Tibial nerve (tissue), 4 donors: ENCODE measurements at regions not wholly inside any gene's neighbourhood (a gene's known extent, or its start where the extent isn't known, plus 50 kb on each side); places are given as distances from the start of the nearest gene placed in this dataset.

Experiments
- DNase-seq, 2 donors: peaks; one replicate each; pipeline ENCODE4 v3.0.0-alpha.2; 2019; ENCODE audit warnings: low spot score in 2 of 2
- H3K27ac ChIP-seq, 4 donors: fragments of 200-600 bp; sonication (generic) in 3 of 4; one replicate each; pipeline ENCODE4 v1.5.1; 2017 to 2019; ENCODE audit warnings: mild to moderate bottlenecking in 1 of 4
- H3K27me3 ChIP-seq, 2 donors: fragments of 200-600 bp; sonication (generic) in 1 of 2; one replicate each; pipeline versions ENCODE4 v1.5.1 to v1.6.0; 2017 to 2019
- H3K36me3 ChIP-seq, 3 donors: fragments of 200-600 bp; sonication (generic); one replicate each; pipeline ENCODE4 v1.5.1; 2018 to 2019
- H3K4me1 ChIP-seq, 4 donors: fragments of 200-600 bp; sonication (generic) in 3 of 4; one replicate each; pipeline ENCODE4 v1.5.1; 2017 to 2019
- H3K4me3 ChIP-seq, 4 donors: fragments of 200-600 bp; sonication (generic) in 3 of 4; one replicate each; pipeline ENCODE4 v1.5.1; 2017 to 2019; ENCODE audit warnings: mild to moderate bottlenecking in 1 of 4, moderate library complexity in 1 of 4
- H3K9me3 ChIP-seq, 4 donors: fragments of 200-600 bp; sonication (generic) in 3 of 4; one replicate each; pipeline ENCODE4 v1.5.1; 2017 to 2019
- CTCF ChIP-seq, 5 experiments: fragments of 200-600 bp in 3 of 5; fragments of 450-650 bp in 2 of 5; sonication (generic) in 3 of 5; IDR thresholded peaks; one replicate each; pipeline ENCODE4 v1.5.1; 2016 to 2019; ENCODE audit warnings: antibody characterized with exemption in 5 of 5, mild to moderate bottlenecking in 3 of 5, moderate library complexity in 2 of 5
- EP300 ChIP-seq, 2 donors: sonication (generic); formaldehyde crosslinking; IDR thresholded peaks; one replicate each; pipeline ENCODE4 v1.6.1; 2017; ENCODE audit warnings: antibody characterized with exemption in 2 of 2, mild to moderate bottlenecking in 1 of 2
- POLR2A ChIP-seq, 2 donors: fragments of 450-650 bp; IDR thresholded peaks; one replicate each; pipeline ENCODE4 v1.6.1; 2017; ENCODE audit warnings: antibody characterized with exemption in 2 of 2, mild to moderate bottlenecking in 2 of 2, moderate library complexity in 2 of 2
- WGBS, 2 donors: methylation state at CpG; one replicate each; pipeline ENCODE4 v1.1.5; 2018; 5-methylcytosine and 5-hydroxymethylcytosine counted together

GRCh38 chr5:13143630-13144029 lies 800.9 kb downstream of the DNAH5 start:
- H3K4me1 ChIP-seq: no peaks in the 10 kb centered on the region
- H3K4me3 ChIP-seq: no peak overlapping the region
- peaks cover 0 to 2% (median 0%) of the 10 kb centered on the region in 4 donors for H3K9me3 ChIP-seq
- H3K36me3 ChIP-seq: no peaks in the 10 kb centered on the region
- TF ChIP-seq CTCF (IDR thresholded peaks at IDR 0.05) (no peak), POLR2A (IDR thresholded peaks at IDR 0.05) (no peak), EP300 (IDR thresholded peaks at IDR 0.05) (no peak)
- WGBS, 2 donors: 75 to 85% methylated on average over 1 of the region's 1 CpG
- no peak overlapping the region for H3K27ac ChIP-seq
- DNase-seq: no peak
- H3K27me3 ChIP-seq: no peaks in the 10 kb centered on the region

GRCh38 chr5:13143214-13143613 lies 801.3 kb downstream of the DNAH5 start:
- no peaks in the 10 kb centered on the region for H3K4me1 ChIP-seq
- no peak for TF ChIP-seq CTCF (IDR thresholded peaks at IDR 0.05)
- H3K36me3 ChIP-seq: no peaks in the 10 kb centered on the region
- H3K27ac ChIP-seq: no peak overlapping the region
- no peak for DNase-seq
- H3K9me3 ChIP-seq: no peaks in the 10 kb centered on the region
- H3K4me3 ChIP-seq: no peak overlapping the region
- no peaks in the 10 kb centered on the region for H3K27me3 ChIP-seq

- 79 to 84% methylated on average over 2 of the region's 2 CpGs for WGBS, 2 donors
- no peak for DNase-seq
- Histone ChIP-seq H3K4me3 (no peak overlapping the region), H3K27me3 (no peaks in the 10 kb centered on the region), H3K27ac (no peak overlapping the region), H3K9me3 (no peaks in the 10 kb centered on the region), H3K4me1 (no peaks in the 10 kb centered on the region), H3K36me3 (no peaks in the 10 kb centered on the region)
- TF ChIP-seq CTCF (IDR thresholded peaks at IDR 0.05) (no peak), EP300 (IDR thresholded peaks at IDR 0.05) (no peak), POLR2A (IDR thresholded peaks at IDR 0.05) (no peak)
Measured at GRCh38 chr5:13133951-13134350, 810.5 kb downstream of the DNAH5 start.

GRCh38 chr5:13115476-13115875 lies 829.0 kb downstream of the DNAH5 start:
- Histone ChIP-seq H3K9me3 (no peaks in the 10 kb centered on the region), H3K27me3 (no peaks in the 10 kb centered on the region), H3K4me1 (no peaks in the 10 kb centered on the region), H3K4me3 (no peak overlapping the region), H3K36me3 (no peaks in the 10 kb centered on the region), H3K27ac (no peak overlapping the region)
- TF ChIP-seq POLR2A (IDR thresholded peaks at IDR 0.05) (no peak), CTCF (IDR thresholded peaks at IDR 0.05) (no peak), EP300 (IDR thresholded peaks at IDR 0.05) (no peak)
- DNase-seq: no peak
- WGBS, 2 donors: 88 to 97% methylated on average over 1 of the region's 1 CpG

- Histone ChIP-seq H3K4me3 (no peak overlapping the region), H3K9me3 (no peaks in the 10 kb centered on the region), H3K27ac (no peak overlapping the region), H3K4me1 (no peaks in the 10 kb centered on the region), H3K36me3 (no peaks in the 10 kb centered on the region), H3K27me3 (no peaks in the 10 kb centered on the region)
- WGBS, 2 donors: 69 to 72% methylated on average over 5 of the region's 5 CpGs
- TF ChIP-seq POLR2A (IDR thresholded peaks at IDR 0.05): no peak
- TF ChIP-seq CTCF (IDR thresholded peaks at IDR 0.05): no peak
- no peak for TF ChIP-seq EP300 (IDR thresholded peaks at IDR 0.05)
- no peak for DNase-seq
Measured at GRCh38 chr5:13108265-13108664, 836.2 kb downstream of the DNAH5 start.
